ENCODE measurements at regions not wholly inside any gene's neighbourhood (a gene's known extent, or its start where the extent isn't known, plus 50 kb on each side); places are given as distances from the start of the nearest gene placed in this dataset.
A peak's percentile ranks its signal among the peaks of the same experiment; 100 is the strongest.

DNA sequence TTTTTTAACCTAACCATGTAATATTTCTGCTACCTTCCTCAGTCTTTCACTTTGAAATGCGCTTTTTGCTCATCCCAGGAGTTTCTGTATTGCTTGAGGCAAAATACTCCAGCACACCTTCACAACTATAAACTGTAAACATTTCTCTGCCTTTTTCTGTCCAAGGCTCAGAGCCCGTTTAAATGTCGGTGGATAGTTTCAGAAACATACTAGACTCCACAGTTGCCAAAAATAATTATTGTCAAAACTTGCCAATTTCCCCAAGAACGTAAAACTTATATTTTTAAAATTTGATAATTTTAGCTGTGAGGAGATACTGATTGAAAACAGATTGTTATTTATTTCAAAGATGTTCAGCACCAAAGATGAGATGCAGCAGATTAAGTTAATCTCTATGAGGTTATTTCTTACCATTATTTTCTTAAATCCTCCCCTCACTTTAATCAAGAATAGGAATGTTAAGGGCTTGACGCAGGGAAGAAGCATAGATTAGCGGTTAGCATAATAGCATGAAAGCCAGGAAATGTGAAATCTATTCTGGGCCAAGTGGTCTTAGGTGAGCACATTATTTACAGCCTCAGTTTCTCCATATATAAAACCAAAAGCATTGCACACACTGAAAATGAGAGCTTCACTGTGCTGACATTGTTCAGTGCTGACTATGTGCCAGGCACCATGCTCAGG lies 91.5 kb upstream of the ESRRG start (continued):
- TF ChIP-seq, protein P1, sequence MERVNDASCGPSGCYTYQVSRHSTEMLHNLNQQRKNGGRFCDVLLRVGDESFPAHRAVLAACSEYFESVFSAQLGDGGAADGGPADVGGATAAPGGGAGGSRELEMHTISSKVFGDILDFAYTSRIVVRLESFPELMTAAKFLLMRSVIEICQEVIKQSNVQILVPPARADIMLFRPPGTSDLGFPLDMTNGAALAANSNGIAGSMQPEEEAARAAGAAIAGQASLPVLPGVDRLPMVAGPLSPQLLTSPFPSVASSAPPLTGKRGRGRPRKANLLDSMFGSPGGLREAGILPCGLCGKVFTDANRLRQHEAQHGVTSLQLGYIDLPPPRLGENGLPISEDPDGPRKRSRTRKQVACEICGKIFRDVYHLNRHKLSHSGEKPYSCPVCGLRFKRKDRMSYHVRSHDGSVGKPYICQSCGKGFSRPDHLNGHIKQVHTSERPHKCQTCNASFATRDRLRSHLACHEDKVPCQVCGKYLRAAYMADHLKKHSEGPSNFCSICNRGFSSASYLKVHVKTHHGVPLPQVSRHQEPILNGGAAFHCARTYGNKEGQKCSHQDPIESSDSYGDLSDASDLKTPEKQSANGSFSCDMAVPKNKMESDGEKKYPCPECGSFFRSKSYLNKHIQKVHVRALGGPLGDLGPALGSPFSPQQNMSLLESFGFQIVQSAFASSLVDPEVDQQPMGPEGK (CRISPR knock-in tag; IDR thresholded peaks at IDR 0.05; ENCODE audit: borderline replicate concordance) = no peak
- TF ChIP-seq TOX (CRISPR knock-in tag; IDR thresholded peaks at IDR 0.05; ENCODE audit: borderline replicate concordance) (no peak), ZFP3 (CRISPR knock-in tag; IDR thresholded peaks at IDR 0.05) (no peak), ISL1 (CRISPR knock-in tag; IDR thresholded peaks at IDR 0.05) (no peak)

DNA sequence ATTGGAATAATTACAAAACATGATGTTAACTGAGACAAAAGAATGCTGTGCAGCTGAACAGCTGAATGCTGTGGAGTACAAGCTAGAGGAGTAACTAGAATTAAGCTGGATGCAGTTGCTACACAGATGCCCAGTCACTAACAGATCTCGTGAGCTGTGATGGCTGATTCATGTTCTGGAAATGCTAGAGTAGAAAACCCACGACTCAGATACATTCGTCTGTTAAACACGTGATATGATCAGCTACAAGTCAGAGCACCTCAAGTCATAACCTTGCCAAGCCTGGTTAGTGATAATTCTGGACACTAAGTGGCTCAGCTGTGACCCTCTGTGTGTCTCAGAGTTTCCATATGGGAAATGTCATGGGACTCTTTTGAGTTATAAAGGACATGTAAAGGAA lies 89.7 kb upstream of the ESRRG start:
- peak; percentile 71 for ATAC-seq
- TF ChIP-seq OSR1 (CRISPR knock-in tag; IDR thresholded peaks at IDR 0.05) (no peak), ZFP3 (CRISPR knock-in tag; IDR thresholded peaks at IDR 0.05) (peak; percentile 16; the same call in 1 of the 2 replicates)

DNA sequence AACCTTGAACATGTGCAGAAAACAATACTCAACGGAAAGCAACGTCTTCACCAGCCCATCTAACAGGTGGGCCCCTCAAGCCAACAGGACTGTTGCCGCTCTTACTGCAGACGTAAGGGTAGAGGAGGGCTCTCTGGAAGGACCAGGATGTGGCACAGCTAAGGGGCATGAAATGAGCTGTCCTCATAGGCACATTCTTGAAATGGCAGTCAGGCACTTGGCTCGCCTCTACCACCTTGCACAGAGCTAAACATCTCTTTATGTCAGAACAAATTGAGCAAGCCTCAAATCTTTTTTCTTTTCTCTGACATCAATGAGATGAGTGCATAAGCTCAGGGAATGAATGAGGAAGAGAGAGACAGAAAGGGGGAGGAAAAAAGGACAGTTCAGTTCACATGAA lies 86.4 kb upstream of the ESRRG start:
- TF ChIP-seq TCF4 (CRISPR knock-in tag; IDR thresholded peaks at IDR 0.05; ENCODE audit: borderline replicate concordance) = no peak
- no peak for ATAC-seq

DNA sequence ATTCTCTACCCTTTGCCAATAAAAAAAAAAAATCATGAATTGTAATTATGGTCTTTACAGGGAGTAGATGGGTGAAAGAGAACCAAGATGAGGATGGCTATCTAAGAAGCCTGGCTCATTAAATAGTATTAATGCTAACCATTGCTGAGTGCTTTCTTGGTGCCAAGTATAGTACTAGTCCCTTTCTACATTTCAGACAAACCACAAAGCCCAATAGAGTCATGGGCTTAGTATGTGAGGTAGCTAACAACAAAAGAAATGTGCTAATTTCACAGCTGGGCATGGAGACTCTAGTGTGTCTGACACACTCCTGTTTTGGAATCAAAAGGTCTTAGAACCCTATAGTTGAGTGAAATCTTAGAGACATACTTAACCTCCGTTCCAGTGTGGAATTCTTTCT lies 84.5 kb upstream of the ESRRG start:
- ATAC-seq = no peak

DNA sequence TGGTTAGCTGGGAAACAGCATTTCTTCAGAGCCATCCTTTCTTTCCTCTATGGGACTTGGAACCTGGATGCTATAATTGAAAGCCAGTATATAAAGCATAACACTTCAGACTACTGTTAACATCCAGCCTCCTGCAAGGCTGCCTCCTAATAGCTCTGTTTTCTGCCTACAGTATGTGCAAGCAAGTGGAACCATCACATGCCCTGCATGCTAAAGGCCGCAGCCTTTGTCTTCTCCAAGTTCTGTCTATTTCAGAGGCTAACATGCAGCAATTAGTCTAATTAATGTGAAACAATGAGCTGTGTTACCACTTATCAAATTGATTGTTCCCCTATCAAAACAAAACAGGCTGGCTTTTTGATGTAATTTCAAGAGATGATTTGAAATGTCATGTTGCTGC lies 82.7 kb upstream of the ESRRG start:
- no peak for ATAC-seq

More for the DNA sequence above, 84.5 kb upstream of the ESRRG start:
- TF ChIP-seq ZNF565 (CRISPR knock-in tag; conservative IDR thresholded peaks at IDR 0.05; ENCODE audit: low read depth) (no peak), GLIS3 (CRISPR knock-in tag; IDR thresholded peaks at IDR 0.05) (no peak), CSDC2 (CRISPR knock-in tag; IDR thresholded peaks at IDR 0.05) (no peak), BACH2 (CRISPR knock-in tag; IDR thresholded peaks at IDR 0.05; ENCODE audit: borderline replicate concordance) (no peak)
- TF ChIP-seq, protein P2, sequence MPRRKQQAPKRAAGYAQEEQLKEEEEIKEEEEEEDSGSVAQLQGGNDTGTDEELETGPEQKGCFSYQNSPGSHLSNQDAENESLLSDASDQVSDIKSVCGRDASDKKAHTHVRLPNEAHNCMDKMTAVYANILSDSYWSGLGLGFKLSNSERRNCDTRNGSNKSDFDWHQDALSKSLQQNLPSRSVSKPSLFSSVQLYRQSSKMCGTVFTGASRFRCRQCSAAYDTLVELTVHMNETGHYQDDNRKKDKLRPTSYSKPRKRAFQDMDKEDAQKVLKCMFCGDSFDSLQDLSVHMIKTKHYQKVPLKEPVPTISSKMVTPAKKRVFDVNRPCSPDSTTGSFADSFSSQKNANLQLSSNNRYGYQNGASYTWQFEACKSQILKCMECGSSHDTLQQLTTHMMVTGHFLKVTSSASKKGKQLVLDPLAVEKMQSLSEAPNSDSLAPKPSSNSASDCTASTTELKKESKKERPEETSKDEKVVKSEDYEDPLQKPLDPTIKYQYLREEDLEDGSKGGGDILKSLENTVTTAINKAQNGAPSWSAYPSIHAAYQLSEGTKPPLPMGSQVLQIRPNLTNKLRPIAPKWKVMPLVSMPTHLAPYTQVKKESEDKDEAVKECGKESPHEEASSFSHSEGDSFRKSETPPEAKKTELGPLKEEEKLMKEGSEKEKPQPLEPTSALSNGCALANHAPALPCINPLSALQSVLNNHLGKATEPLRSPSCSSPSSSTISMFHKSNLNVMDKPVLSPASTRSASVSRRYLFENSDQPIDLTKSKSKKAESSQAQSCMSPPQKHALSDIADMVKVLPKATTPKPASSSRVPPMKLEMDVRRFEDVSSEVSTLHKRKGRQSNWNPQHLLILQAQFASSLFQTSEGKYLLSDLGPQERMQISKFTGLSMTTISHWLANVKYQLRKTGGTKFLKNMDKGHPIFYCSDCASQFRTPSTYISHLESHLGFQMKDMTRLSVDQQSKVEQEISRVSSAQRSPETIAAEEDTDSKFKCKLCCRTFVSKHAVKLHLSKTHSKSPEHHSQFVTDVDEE (CRISPR knock-in tag; IDR thresholded peaks at IDR 0.05) = no peak

DNA sequence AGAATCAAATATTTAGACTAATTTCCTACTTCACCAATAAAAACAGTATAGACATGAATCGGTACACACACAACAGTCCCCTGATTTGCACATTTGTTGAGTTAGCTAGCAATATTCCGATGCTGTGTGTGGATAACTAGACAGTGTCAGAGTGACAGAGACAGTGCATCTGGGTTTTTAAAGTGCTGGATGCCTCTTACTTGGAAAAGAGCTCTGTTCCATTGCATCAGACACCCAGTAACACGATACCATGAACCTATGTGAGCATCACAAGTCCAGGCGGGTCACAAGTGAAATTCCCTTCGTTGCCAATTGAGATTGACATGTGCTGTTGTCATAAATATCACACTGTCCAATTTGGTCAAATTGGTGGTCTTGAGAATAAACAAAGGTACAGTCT lies 82.0 kb upstream of the ESRRG start:
- ATAC-seq = no peak
- no peak for TF ChIP-seq ZNF565 (CRISPR knock-in tag; conservative IDR thresholded peaks at IDR 0.05; ENCODE audit: low read depth)
- TF ChIP-seq, protein P3, sequence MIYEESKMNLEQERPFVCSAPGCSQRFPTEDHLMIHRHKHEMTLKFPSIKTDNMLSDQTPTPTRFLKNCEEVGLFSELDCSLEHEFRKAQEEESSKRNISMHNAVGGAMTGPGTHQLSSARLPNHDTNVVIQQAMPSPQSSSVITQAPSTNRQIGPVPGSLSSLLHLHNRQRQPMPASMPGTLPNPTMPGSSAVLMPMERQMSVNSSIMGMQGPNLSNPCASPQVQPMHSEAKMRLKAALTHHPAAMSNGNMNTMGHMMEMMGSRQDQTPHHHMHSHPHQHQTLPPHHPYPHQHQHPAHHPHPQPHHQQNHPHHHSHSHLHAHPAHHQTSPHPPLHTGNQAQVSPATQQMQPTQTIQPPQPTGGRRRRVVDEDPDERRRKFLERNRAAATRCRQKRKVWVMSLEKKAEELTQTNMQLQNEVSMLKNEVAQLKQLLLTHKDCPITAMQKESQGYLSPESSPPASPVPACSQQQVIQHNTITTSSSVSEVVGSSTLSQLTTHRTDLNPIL (CRISPR knock-in tag; IDR thresholded peaks at IDR 0.05; ENCODE audit: low read depth) = no peak
- no peak for TF ChIP-seq TOX (CRISPR knock-in tag; IDR thresholded peaks at IDR 0.05; ENCODE audit: borderline replicate concordance)
- no peak for TF ChIP-seq ZC3H10 (CRISPR knock-in tag; IDR thresholded peaks at IDR 0.05)
- TF ChIP-seq OSR1 (CRISPR knock-in tag; IDR thresholded peaks at IDR 0.05) = no peak
- no peak for TF ChIP-seq ZNF8 (CRISPR knock-in tag; IDR thresholded peaks at IDR 0.05)
- no peak for TF ChIP-seq BACH2 (CRISPR knock-in tag; IDR thresholded peaks at IDR 0.05; ENCODE audit: borderline replicate concordance)
- TF ChIP-seq ISL1 (CRISPR knock-in tag; IDR thresholded peaks at IDR 0.05) = no peak
- no peak for TF ChIP-seq ZFP30 (CRISPR knock-in tag; IDR thresholded peaks at IDR 0.05)
- TF ChIP-seq ESRRG (CRISPR knock-in tag; IDR thresholded peaks at IDR 0.05) = no peak
- TF ChIP-seq, protein P4, sequence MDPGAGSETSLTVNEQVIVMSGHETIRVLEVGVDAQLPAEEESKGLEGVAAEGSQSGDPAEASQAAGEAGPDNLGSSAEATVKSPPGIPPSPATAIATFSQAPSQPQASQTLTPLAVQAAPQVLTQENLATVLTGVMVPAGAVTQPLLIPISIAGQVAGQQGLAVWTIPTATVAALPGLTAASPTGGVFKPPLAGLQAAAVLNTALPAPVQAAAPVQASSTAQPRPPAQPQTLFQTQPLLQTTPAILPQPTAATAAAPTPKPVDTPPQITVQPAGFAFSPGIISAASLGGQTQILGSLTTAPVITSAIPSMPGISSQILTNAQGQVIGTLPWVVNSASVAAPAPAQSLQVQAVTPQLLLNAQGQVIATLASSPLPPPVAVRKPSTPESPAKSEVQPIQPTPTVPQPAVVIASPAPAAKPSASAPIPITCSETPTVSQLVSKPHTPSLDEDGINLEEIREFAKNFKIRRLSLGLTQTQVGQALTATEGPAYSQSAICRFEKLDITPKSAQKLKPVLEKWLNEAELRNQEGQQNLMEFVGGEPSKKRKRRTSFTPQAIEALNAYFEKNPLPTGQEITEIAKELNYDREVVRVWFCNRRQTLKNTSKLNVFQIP (CRISPR knock-in tag; IDR thresholded peaks at IDR 0.05; ENCODE audit: borderline replicate concordance, low read depth) = no peak

More for the DNA sequence above, 82.7 kb upstream of the ESRRG start:
- TF ChIP-seq ZNF565 (CRISPR knock-in tag; conservative IDR thresholded peaks at IDR 0.05; ENCODE audit: low read depth) (no peak), RARB (CRISPR knock-in tag; IDR thresholded peaks at IDR 0.05) (no peak), OSR1 (CRISPR knock-in tag; IDR thresholded peaks at IDR 0.05) (no peak), TOX (CRISPR knock-in tag; IDR thresholded peaks at IDR 0.05; ENCODE audit: borderline replicate concordance) (no peak), GLIS3 (CRISPR knock-in tag; IDR thresholded peaks at IDR 0.05) (no peak), ESRRG (CRISPR knock-in tag; IDR thresholded peaks at IDR 0.05) (no peak), CSDC2 (CRISPR knock-in tag; IDR thresholded peaks at IDR 0.05) (no peak)
- TF ChIP-seq, protein P3 (CRISPR knock-in tag; IDR thresholded peaks at IDR 0.05; ENCODE audit: low read depth) = no peak

Measured in SK-N-SH treated with all-trans-retinoic acid at 6 μM for 48 hours (cell line).